Adipocyte (in vitro differentiated cells): ENCODE measurements at regions not wholly inside any gene's neighbourhood (a gene's known extent, or its start where the extent isn't known, plus 50 kb on each side); places are given as distances from the start of the nearest gene placed in this dataset.
A peak's percentile ranks its signal among the peaks of the same experiment; 100 is the strongest.
"Not testable (repeated sequence)": the region's sequence is repeated elsewhere in the genome, so short reads cannot be mapped to it uniquely, and the experiment has no call there.

Experiments
- DNase-seq: peaks from one replicate; pipeline ENCODE4 v3.0.0-alpha.2; 2015; ENCODE audit warnings: low read depth
- H3K27me3 ChIP-seq: replicated peaks from 2 replicates; pipeline ENCODE4 v1.7.0; 2013; ENCODE audit warnings: mild to moderate bottlenecking, low read length, moderate library complexity; ENCODE audit not compliant: control insufficient read depth, insufficient read depth
- H3K36me3 ChIP-seq: 2 replicates; pipeline ENCODE4 v1.7.0; 2013; ENCODE audit warnings: low read length, mild to moderate bottlenecking, moderate library complexity; ENCODE audit not compliant: control insufficient read depth, insufficient read depth, severe bottlenecking
- H3K4me1 ChIP-seq: 2 replicates; pipeline ENCODE4 v1.7.0; 2013; ENCODE audit warnings: mild to moderate bottlenecking, low read length, moderate library complexity; ENCODE audit not compliant: control insufficient read depth, insufficient read depth
- H3K4me3 ChIP-seq: 2 replicates; pipeline ENCODE4 v1.7.0; 2013; ENCODE audit warnings: mild to moderate bottlenecking, low read length, moderate library complexity
- H3K9ac ChIP-seq: 2 replicates; pipeline ENCODE4 v1.7.0; 2013; ENCODE audit warnings: mild to moderate bottlenecking, low read length, moderate library complexity
- H3K9me3 ChIP-seq: 2 replicates; pipeline ENCODE4 v1.7.0; 2013; ENCODE audit warnings: mild to moderate bottlenecking, low read length, moderate library complexity; ENCODE audit not compliant: control insufficient read depth

DNA sequence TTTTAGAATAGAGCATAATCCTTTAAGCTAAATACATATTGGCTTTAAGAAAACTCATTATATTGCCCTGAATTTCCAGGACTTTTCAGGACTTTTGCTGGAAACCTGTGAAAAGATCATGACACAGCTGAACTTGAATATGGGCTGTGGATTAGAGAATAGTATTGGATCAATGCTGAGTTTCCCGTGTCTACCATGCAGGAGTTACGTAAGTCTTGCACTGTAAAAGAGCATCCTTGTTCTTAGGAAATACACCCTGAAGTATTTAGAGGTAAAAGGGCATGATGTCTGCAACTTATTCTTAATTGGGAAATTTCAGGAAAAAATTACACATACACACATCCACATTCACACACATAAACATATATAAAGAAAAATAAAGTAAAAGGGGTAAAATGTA, 82.1 kb downstream of the ZFP36L2 start:
- Histone ChIP-seq H3K36me3 (no peaks in the 10 kb centered on the region), H3K9ac (peak overlapping the region; percentile 56), H3K4me3 (no peak overlapping the region), H3K27me3 (no peaks in the 10 kb centered on the region), H3K9me3 (no peaks in the 10 kb centered on the region), H3K4me1 (peaks cover 33% of the 10 kb centered on the region)
- DNase-seq: peak; percentile 47

DNA sequence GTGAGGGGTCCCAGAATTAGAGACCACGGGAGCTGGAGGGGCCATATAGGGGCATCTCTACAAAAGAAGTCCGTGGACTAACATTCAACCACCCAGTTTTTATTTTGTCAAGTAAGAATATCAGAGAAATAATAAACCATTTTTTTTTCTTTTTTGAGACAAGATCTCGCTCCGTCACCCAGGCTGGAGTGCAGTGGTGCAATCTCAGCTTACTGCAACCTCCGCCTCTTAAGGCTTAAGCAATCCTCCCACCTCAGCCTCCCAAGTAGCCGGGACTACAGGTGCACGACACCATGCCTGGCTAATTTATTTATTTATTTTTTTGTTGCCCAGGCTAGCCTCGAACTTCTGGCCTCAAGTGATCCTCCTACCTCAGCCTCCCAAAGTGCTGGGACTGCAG, 82.7 kb downstream of the ZFP36L2 start:
- no peak for DNase-seq
- no peaks in the 10 kb centered on the region for H3K27me3 ChIP-seq
- H3K36me3 ChIP-seq: no peaks in the 10 kb centered on the region
- peaks cover 33% of the 10 kb centered on the region for H3K4me1 ChIP-seq
- H3K9ac ChIP-seq: peak overlapping the region; percentile 56
- H3K4me3 ChIP-seq: no peak overlapping the region
- no peaks in the 10 kb centered on the region for H3K9me3 ChIP-seq

DNA sequence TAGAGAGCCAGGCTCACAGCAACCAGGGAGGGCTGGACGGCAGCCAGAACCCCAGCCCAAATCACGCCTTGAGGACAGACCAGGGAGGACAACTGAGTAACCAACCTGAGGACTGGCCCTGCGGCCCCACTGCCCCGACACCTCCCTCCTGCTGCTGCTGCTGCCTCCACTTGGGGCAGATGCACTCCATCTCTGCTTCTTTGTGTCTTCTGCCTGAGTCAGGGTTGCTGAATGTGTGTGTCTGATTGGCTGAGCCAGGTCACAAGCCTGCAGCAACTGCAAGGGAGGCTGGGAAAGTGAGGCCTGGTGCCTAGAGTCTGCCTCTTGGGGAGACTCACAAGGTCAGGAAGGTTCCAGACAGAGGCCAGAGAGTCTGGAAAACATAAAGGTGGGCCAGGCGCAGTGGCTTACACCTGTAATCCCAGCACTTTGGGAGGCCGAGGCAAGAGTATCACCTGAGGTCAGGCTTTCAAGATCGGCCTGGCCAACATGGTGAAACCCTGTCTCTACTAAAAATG, 83.4 kb downstream of the ZFP36L2 start:
- no peaks in the 10 kb centered on the region for H3K9me3 ChIP-seq
- no peak for DNase-seq
- H3K4me3 ChIP-seq: no peak overlapping the region
- H3K27me3 ChIP-seq: no peaks in the 10 kb centered on the region
- H3K4me1 ChIP-seq: peaks cover 33% of the 10 kb centered on the region
- H3K9ac ChIP-seq: no peak overlapping the region
- H3K36me3 ChIP-seq: no peaks in the 10 kb centered on the region

DNA sequence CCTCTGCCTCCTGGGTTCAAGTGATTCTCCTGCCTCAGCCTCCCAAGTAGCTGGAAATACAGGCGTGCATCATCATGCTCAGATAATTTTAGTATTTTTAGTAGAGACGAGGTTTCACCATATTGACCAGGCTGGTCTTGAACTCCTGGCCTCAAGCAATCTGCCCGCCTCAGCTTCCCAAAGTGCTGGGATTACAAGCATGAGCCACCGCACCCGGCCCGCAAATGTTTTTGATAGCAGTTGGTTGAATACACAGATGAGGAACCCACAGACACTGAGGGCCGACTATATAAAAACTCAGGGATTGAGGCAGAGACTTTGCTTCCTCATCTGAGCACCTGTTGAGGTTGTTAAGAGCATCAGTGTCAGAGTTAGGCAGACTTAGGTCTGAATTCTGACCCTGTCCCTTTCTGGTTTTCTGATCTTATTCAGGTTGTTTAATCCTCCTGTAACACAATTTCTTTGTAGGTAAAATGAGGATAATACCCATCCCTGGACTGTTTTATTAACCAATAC, 84.7 kb downstream of the ZFP36L2 start:
- H3K27me3 ChIP-seq, H3K9me3 ChIP-seq, H3K9ac ChIP-seq, H3K36me3 ChIP-seq, DNase-seq, H3K4me3 ChIP-seq: not testable (repeated sequence)
- H3K4me1 ChIP-seq: peaks cover 33% of the 10 kb centered on the region

DNA sequence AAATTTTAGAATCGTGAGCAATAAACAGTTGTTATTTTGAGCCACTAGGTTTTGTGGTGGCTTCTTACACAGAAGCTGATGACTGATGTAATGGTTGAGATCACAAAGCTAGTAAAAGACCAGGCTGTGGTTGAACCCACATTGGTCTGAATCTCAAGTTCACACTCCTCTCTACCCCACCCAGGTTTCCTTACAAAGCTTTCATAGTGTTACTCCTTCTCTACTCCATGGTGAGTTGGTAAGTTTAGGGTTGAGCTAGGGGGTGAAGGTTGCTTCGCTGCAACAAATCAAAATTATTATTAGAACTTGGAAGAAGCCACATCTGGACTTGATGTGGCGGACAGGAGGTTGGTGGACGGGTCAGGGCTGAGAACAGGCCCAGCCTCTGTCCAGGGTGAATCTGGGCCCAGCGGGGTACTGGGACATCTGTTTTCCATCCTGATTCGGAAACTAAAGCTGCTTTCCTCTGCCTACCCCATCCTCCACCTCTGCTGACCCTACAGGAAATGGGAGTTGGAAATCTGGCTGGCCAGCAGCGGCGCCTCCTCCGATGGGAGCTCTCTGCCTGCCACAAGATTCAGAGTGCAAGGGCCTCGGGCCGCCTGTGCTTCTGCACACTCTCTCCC, 86.3 kb downstream of the ZFP36L2 start:
- H3K36me3 ChIP-seq: no peaks in the 10 kb centered on the region
- H3K9me3 ChIP-seq: no peaks in the 10 kb centered on the region
- no peaks in the 10 kb centered on the region for H3K27me3 ChIP-seq
- DNase-seq: no peak
- H3K4me1 ChIP-seq: peaks cover 29% of the 10 kb centered on the region
- H3K9ac ChIP-seq: peak overlapping the region; percentile 37
- H3K4me3 ChIP-seq: no peak overlapping the region

DNA sequence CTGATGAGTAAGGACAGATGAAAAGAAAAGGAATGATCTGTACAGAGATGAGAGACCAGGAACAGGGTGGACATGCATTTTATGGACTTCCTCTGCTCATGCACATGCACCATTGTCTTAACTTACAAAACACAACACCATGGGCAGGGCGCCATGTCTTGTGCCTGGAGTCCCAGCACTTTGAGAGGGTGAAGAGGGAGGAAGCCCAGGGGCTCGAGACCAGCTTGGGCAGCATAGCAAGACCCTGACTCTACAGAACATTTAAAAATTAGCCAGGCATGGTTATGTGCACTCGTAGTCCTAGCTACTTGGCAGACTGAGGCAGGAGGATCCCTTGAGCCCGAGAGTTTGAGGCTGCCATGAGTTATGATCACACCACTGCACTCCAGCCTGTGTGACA, 86.9 kb downstream of the ZFP36L2 start:
- H3K9me3 ChIP-seq: no peaks in the 10 kb centered on the region
- H3K36me3 ChIP-seq: no peaks in the 10 kb centered on the region
- no peak overlapping the region for H3K4me3 ChIP-seq
- no peak for DNase-seq
- H3K4me1 ChIP-seq: peaks cover 23% of the 10 kb centered on the region
- H3K9ac ChIP-seq: no peak overlapping the region
- H3K27me3 ChIP-seq: no peaks in the 10 kb centered on the region

DNA sequence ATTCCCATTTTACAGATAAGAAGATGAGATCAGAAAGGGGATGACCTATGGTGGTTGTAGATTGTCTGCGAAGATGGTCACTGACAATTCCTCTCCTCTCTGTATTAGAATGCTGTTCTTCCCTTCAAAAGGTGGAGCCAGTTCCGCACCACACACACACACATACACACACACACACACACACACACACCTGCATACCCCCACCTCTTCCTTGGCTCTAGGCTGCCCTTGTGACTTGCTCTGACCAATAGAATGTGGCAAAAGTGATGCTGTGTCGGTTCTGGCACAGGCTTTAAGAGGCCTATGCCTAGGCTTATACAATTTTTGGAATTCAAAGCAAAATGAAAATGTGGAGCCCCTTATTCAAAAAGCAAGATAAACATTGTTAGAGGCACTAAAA, 88.0 kb downstream of the ZFP36L2 start:
- H3K4me1 ChIP-seq: peaks cover 13% of the 10 kb centered on the region
- H3K36me3 ChIP-seq: no peaks in the 10 kb centered on the region
- no peaks in the 10 kb centered on the region for H3K9me3 ChIP-seq
- no peak overlapping the region for H3K4me3 ChIP-seq
- DNase-seq: no peak
- no peaks in the 10 kb centered on the region for H3K27me3 ChIP-seq
- H3K9ac ChIP-seq: no peak overlapping the region

DNA sequence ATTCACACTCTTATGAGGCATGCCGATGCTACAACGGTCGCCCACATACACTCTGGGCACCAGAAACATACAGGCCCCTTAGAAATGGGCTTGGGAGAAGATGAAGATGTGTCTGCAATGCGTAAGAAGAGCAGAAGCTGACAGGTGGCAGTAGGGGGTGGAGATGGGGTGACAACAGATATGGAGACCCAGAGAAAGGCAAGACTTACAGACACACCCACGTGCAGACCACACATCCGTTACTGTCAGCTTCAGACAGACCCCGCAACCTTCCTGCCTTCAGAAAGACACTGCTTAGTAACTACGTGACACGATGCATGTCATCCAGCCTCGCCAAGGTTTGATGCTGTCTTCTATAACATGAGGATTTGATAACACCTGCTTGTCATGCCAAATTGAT, 89.5 kb downstream of the ZFP36L2 start:
- Histone ChIP-seq H3K36me3 (no peaks in the 10 kb centered on the region), H3K27me3 (no peaks in the 10 kb centered on the region), H3K4me3 (no peak overlapping the region), H3K9ac (no peak overlapping the region), H3K4me1 (peaks cover 13% of the 10 kb centered on the region), H3K9me3 (no peaks in the 10 kb centered on the region)
- DNase-seq: no peak

DNA sequence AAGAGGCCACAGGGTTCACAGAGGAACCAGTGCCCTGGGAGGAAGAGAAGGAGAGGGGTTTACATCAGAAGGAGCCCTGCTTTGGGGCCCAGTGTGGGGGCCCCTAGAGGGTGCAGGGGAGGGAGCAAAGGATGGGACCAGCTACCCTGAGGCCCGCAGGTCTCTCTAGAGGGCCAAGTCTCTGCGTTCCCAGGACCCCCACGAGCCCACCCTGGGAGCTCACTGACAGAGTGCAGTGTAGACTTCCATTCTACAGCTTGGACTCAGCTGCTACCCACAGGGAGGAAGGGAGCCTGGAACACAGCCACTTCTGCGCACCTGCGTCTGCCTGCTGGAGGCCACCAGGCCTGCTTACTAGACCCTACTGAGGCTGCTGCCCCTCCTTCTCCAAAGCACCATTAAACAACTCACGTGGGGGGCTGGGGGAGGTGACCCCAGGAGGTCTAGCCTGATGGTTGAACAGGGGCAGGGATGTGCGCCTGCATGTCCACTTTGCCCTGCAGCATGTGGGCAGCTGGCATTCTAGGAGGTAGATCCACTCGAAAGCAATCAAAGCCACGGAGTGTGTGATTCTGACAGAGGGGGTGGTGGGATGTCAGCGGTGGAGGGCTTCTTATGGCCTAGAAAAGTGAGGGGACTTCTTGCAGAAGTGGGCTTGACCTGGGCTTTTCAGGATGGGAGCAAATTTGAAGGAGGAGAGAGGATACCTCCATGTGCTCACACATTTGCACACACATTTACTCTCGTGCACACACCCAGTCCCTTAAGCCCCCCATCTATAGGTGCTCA, 90.2 kb downstream of the ZFP36L2 start:
- no peaks in the 10 kb centered on the region for H3K27me3 ChIP-seq
- no peak overlapping the region for H3K9ac ChIP-seq
- no peak for DNase-seq
- H3K4me3 ChIP-seq: no peak overlapping the region
- H3K4me1 ChIP-seq: peaks cover 17% of the 10 kb centered on the region
- no peaks in the 10 kb centered on the region for H3K36me3 ChIP-seq
- no peaks in the 10 kb centered on the region for H3K9me3 ChIP-seq

DNA sequence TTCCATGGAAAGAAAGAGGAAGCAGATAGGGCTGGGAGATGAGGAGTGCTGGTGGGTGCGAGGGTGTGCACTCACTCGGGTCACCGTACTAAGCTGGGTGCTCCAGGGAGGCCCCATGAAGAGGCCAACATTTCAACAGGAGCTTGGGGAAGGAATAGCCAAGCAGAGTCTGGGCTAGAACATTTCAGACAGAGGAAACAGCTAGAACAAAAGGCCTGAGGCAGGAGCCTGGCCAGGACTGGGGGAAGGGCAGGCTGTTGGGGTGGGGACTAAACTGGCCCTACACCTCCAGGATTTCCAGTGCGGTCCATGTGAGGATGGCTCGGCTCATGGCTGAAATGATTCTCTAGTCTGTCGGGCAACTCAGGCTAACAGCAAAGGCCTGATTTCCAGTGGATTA, 90.8 kb downstream of the ZFP36L2 start:
- no peak overlapping the region for H3K9ac ChIP-seq
- H3K9me3 ChIP-seq: no peaks in the 10 kb centered on the region
- DNase-seq: no peak
- H3K4me3 ChIP-seq: no peak overlapping the region
- H3K27me3 ChIP-seq: no peaks in the 10 kb centered on the region
- no peaks in the 10 kb centered on the region for H3K36me3 ChIP-seq
- H3K4me1 ChIP-seq: peaks cover 23% of the 10 kb centered on the region

DNA sequence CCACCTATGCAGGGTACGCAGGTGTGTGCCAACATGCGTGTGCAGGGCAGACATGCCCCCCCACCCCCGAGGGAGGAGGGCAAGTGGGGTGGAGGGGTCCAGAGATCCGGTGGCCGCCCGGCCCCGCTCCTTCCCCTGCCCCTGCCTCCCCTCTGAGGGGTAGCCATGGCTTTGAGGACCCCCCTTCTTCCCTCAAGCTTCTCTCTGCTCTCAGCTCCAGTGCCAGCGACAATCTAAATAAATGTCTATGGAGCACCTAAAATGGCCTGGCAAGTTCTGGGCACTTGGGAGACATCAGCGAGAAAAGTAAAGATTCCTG, 91.9 kb downstream of the ZFP36L2 start:
- no peaks in the 10 kb centered on the region for H3K9me3 ChIP-seq
- no peak for DNase-seq
- no peak overlapping the region for H3K4me3 ChIP-seq
- no peak overlapping the region for H3K9ac ChIP-seq
- no peaks in the 10 kb centered on the region for H3K27me3 ChIP-seq
- no peaks in the 10 kb centered on the region for H3K36me3 ChIP-seq
- peaks cover 23% of the 10 kb centered on the region for H3K4me1 ChIP-seq
